HCT116 (cell line): ENCODE measurements at regions not wholly inside any gene's neighbourhood (a gene's known extent, or its start where the extent isn't known, plus 50 kb on each side); places are given as distances from the start of the nearest gene placed in this dataset.

ENCODE experiments used
- ATAC-seq: fragments of 200-7000 bp; cut with Tn5 transposase; 2 replicates; pipeline ENCODE4 v1.9.1; 2020; ENCODE audit warnings: mild to moderate bottlenecking, moderate library complexity
- BruUV-seq: library from RNA; stranded (reverse); fragments of 400-500 nt; replicated peaks from 2 replicates; lab custom pipeline; 2021; lab: Mats Ljungman, UMichigan
- CTCF ChIA-PET: fragments of 300-600 bp; sonication (Branson Sonifier 250); formaldehyde crosslinking; loops from one replicate; lab custom pipeline; 2021; ENCODE audit warnings: antibody characterized with exemption; lab: Charles Lee
- POLR2A ChIA-PET: fragments of 300-600, 350-600 bp; sonication (Branson Sonifier 250); formaldehyde crosslinking; loops from one replicate; lab custom pipeline; 2021; ENCODE audit warnings: antibody characterized with exemption; lab: Charles Lee
- RAD21 ChIA-PET, 2 experiments: fragments of 300-600 bp; sonication (Branson Sonifier 250); formaldehyde crosslinking; loops; one replicate each; lab custom pipeline; 2023; ENCODE audit warnings: low total read pairs in 2 of 2; ENCODE audit not compliant: uncharacterized antibody in 2 of 2, unreplicated experiment in 2 of 2, low non-redundant PET in 1 of 2; lab: Charles Lee
- DNase-seq: peaks from one replicate; pipeline ENCODE4 v3.0.0-alpha.2; 2010; ENCODE audit warnings: low read depth, low spot score
- H2AFZ ChIP-seq: fragments of 200-600 bp; shearing (Covaris generic), sonication (generic); 2 replicates; pipeline ENCODE4 v1.6.1; 2017; ENCODE audit warnings: low read depth, mixed run types, mixed read lengths, antibody characterized with exemption, low read length; ENCODE audit not compliant: poor library complexity, severe bottlenecking
- H3K27ac ChIP-seq: 2 replicates; pipeline ENCODE4 v1.5.1; 2012; ENCODE audit warnings: low read depth, low read length
- H3K27me3 ChIP-seq: fragments of 200-600 bp; sonication (generic); 2 replicates; pipeline ENCODE4 v1.6.1; 2016; ENCODE audit warnings: mixed run types, low read length, mixed read lengths; ENCODE audit not compliant: insufficient read depth
- H3K36me3 ChIP-seq, 2 experiments: fragments of 200-500 bp in 1 of 2; fragments of 200-600 bp in 1 of 2; sonication (Bioruptor generic) in 1 of 2; sonication (generic) in 1 of 2; 2 replicates each; pipeline versions ENCODE4 v1.5.1 to v1.6.1; 2014 to 2016; ENCODE audit warnings: low read length in 2 of 2, inconsistent platforms in 1 of 2, mixed read lengths in 1 of 2, mixed run types in 1 of 2; ENCODE audit not compliant: insufficient read depth in 2 of 2, control insufficient read depth in 1 of 2
- H3K4me1 ChIP-seq, 2 experiments: fragments of 200-600 bp in 1 of 2; sonication (generic) in 1 of 2; 2 replicates each; pipeline versions ENCODE4 v1.5.1 to v1.6.1; 2012 to 2017; ENCODE audit warnings: low read length in 2 of 2, inconsistent platforms in 1 of 2, mild to moderate bottlenecking in 1 of 2, mixed read lengths in 1 of 2, mixed run types in 1 of 2, moderate library complexity in 1 of 2; ENCODE audit not compliant: insufficient read depth in 2 of 2, control insufficient read depth in 1 of 2
- H3K4me2 ChIP-seq: fragments of 200-600 bp; sonication (generic); 2 replicates; pipeline ENCODE4 v1.6.1; 2017; ENCODE audit warnings: mixed run types, low read length, mixed read lengths
- H3K4me3 ChIP-seq, 2 experiments: fragments of 200-600 bp in 1 of 2; sonication (generic) in 1 of 2; replicated peaks in 1 of 2; 2 replicates each; pipeline ENCODE4 v1.5.1; 2011 to 2016; ENCODE audit warnings: low read length in 2 of 2, control low read depth in 1 of 2, low read depth in 1 of 2, mild to moderate bottlenecking in 1 of 2, mixed read lengths in 1 of 2, mixed run types in 1 of 2
- H3K79me2 ChIP-seq: fragments of 200-600 bp; sonication (generic); 2 replicates; pipeline ENCODE4 v1.6.1; 2017; ENCODE audit warnings: mild to moderate bottlenecking, mixed run types, low read length, moderate library complexity, mixed read lengths; ENCODE audit not compliant: insufficient read depth
- H3K9ac ChIP-seq: fragments of 200-600 bp; sonication (generic); 2 replicates; pipeline ENCODE4 v1.6.1; 2016; ENCODE audit warnings: low read length, mixed read lengths
- H3K9me2 ChIP-seq: fragments of 200-600 bp; sonication (generic), shearing (Covaris generic); 2 replicates; pipeline ENCODE4 v1.6.1; 2017; ENCODE audit warnings: mixed run types, mild to moderate bottlenecking, moderate library complexity; ENCODE audit not compliant: insufficient read depth
- H3K9me3 ChIP-seq, 2 experiments: fragments of 200-500 bp in 1 of 2; fragments of 200-600 bp in 1 of 2; sonication (Bioruptor generic) in 1 of 2; sonication (generic) in 1 of 2; 2 replicates each; pipeline ENCODE4 v1.6.1; 2014 to 2017; ENCODE audit warnings: low read length in 2 of 2, mixed read lengths in 2 of 2, inconsistent platforms in 1 of 2, low read depth in 1 of 2, mild to moderate bottlenecking in 1 of 2, mixed run types in 1 of 2, moderate library complexity in 1 of 2; ENCODE audit not compliant: control insufficient read depth in 1 of 2, insufficient read depth in 1 of 2
- H4K20me1 ChIP-seq: fragments of 200-600 bp; sonication (generic), shearing (Covaris generic); 2 replicates; pipeline ENCODE4 v1.6.1; 2017; ENCODE audit warnings: mixed run types, mild to moderate bottlenecking, moderate library complexity; ENCODE audit not compliant: insufficient read depth
- ATF3 ChIP-seq: IDR thresholded peaks from 2 replicates; pipeline ENCODE4 v1.6.1; 2012
- CEBPB ChIP-seq: IDR thresholded peaks from 2 replicates; pipeline ENCODE4 v1.6.1; 2012; ENCODE audit warnings: low read depth
- EGR1 ChIP-seq: IDR thresholded peaks from 2 replicates; pipeline ENCODE4 v1.6.1; 2012; ENCODE audit warnings: low read depth
- ELF1 ChIP-seq: IDR thresholded peaks from 2 replicates; pipeline ENCODE4 v1.6.1; 2012; ENCODE audit warnings: low read depth, borderline replicate concordance
- EZH2 ChIP-seq: fragments of 200-600 bp; sonication (generic); IDR thresholded peaks from 2 replicates; pipeline ENCODE4 v1.6.1; 2017; ENCODE audit warnings: antibody characterized with exemption, mixed run types
- EZH2phosphoT487 ChIP-seq: fragments of 200-600 bp; IDR thresholded peaks from 2 replicates; pipeline ENCODE4 v1.6.1; 2018; ENCODE audit warnings: antibody characterized with exemption, borderline replicate concordance
- FOSL1 ChIP-seq: IDR thresholded peaks from 2 replicates; pipeline ENCODE4 v1.6.1; 2012; ENCODE audit warnings: low read depth
- POLR2A ChIP-seq: IDR thresholded peaks from 2 replicates; pipeline ENCODE4 v1.7.0; 2011; ENCODE audit warnings: borderline replicate concordance; ENCODE audit not compliant: insufficient read depth, insufficient read length; ENCODE audit errors: extremely low read depth
- POLR2AphosphoS5 ChIP-seq: IDR thresholded peaks from 2 replicates; pipeline ENCODE4 v1.6.1; 2011; ENCODE audit warnings: mild to moderate bottlenecking, low read depth, low read length, moderate library complexity
- RAD21 ChIP-seq: IDR thresholded peaks from 2 replicates; pipeline ENCODE4 v1.6.1; 2012; ENCODE audit warnings: low read depth, mild to moderate bottlenecking
- SIN3A ChIP-seq: IDR thresholded peaks from 2 replicates; pipeline ENCODE4 v1.6.1; 2012; ENCODE audit warnings: low read depth
- SRF ChIP-seq: IDR thresholded peaks from 2 replicates; pipeline ENCODE4 v1.6.1; 2012; ENCODE audit warnings: low read depth
- TCF7L2 ChIP-seq: IDR thresholded peaks from 2 replicates; pipeline ENCODE4 v1.7.0; 2011; ENCODE audit warnings: borderline replicate concordance, inconsistent platforms; ENCODE audit not compliant: insufficient read depth, insufficient read length; ENCODE audit errors: extremely low read depth
- ZNF274 ChIP-seq: fragments of 200-500 bp; sonication (Bioruptor generic); IDR thresholded peaks from 2 replicates; pipeline ENCODE4 v1.6.1; 2014; ENCODE audit warnings: mild to moderate bottlenecking, low read depth, low read length, inconsistent platforms
- intact Hi-C: fragments of 100-400 bp; cut with micrococcal nuclease; formaldehyde crosslinking; loops from 2 replicates; pipeline ENCODE4 v1.10.0; 2022
- TF ChIP-seq, protein P1 (sequence below), 3 experiments: fragments of 200-600 bp in 1 of 3; sonication (generic) in 1 of 3; IDR thresholded peaks in 2 of 3; conservative IDR thresholded peaks in 1 of 3; 2 replicates each; pipeline ENCODE4 v1.5.1; 2012 to 2017; ENCODE audit warnings: low read depth in 2 of 3, low read length in 2 of 3, antibody characterized with exemption in 1 of 3, borderline replicate concordance in 1 of 3, control low read depth in 1 of 3, mild to moderate bottlenecking in 1 of 3, mixed read lengths in 1 of 3, mixed run types in 1 of 3, moderate library complexity in 1 of 3; ENCODE audit not compliant: insufficient read depth in 1 of 3
- TF ChIP-seq, protein P2 (sequence below): IDR thresholded peaks from 2 replicates; pipeline ENCODE4 v1.6.1; 2012
- TF ChIP-seq, protein P3 (sequence below): IDR thresholded peaks from 2 replicates; pipeline ENCODE4 v1.6.1; 2011; ENCODE audit warnings: mild to moderate bottlenecking, low read length, moderate library complexity; ENCODE audit not compliant: insufficient replicate concordance; ENCODE audit errors: extremely low read depth

DNA sequence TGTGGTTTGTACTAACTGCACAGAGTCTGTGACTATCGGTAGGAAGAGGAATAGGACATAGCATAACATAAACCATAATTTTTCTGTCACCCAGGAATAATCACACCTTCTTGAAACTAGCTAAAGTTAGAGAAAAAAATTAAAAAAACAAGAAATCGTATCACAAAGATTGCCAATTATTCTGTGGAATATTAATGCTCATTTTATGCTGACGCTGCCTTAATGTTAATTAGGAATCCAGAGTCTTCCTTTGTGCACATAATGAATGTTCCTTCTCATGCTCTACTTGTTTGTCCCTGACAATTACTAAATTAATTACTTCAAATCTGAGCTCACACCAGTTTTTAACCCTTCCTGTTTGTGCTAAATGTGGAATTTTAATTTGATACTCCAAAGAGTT lies 772.7 kb upstream of the EPHA5 start:
- H3K9me2 ChIP-seq: no peaks in the 10 kb centered on the region

More for the DNA sequence above, 772.7 kb upstream of the EPHA5 start:
- Histone ChIP-seq H3K9ac (no peak overlapping the region), H3K27ac (no peak overlapping the region), H4K20me1 (no peaks in the 10 kb centered on the region), H2AFZ (no peak overlapping the region), H3K9me3 (peaks cover 16 to 29% of the 10 kb centered on the region in 2 experiments; a peak in 2 of 4 replicates), H3K4me1 (no peaks in the 10 kb centered on the region), H3K36me3 (no peaks in the 10 kb centered on the region), H3K4me2 (no peak overlapping the region), H3K4me3 (no peak overlapping the region), H3K27me3 (no peaks in the 10 kb centered on the region), H3K79me2 (no peaks in the 10 kb centered on the region)
- no peak for TF ChIP-seq FOSL1
- TF ChIP-seq CEBPB: no peak
- no peak for TF ChIP-seq SRF
- no peak for TF ChIP-seq TCF7L2
- no peak for TF ChIP-seq ZNF274
- TF ChIP-seq, protein P1, sequence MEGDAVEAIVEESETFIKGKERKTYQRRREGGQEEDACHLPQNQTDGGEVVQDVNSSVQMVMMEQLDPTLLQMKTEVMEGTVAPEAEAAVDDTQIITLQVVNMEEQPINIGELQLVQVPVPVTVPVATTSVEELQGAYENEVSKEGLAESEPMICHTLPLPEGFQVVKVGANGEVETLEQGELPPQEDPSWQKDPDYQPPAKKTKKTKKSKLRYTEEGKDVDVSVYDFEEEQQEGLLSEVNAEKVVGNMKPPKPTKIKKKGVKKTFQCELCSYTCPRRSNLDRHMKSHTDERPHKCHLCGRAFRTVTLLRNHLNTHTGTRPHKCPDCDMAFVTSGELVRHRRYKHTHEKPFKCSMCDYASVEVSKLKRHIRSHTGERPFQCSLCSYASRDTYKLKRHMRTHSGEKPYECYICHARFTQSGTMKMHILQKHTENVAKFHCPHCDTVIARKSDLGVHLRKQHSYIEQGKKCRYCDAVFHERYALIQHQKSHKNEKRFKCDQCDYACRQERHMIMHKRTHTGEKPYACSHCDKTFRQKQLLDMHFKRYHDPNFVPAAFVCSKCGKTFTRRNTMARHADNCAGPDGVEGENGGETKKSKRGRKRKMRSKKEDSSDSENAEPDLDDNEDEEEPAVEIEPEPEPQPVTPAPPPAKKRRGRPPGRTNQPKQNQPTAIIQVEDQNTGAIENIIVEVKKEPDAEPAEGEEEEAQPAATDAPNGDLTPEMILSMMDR (IDR thresholded peaks at IDR 0.05 in 2 of 3, conservative IDR thresholded peaks at IDR 0.05 in 1 of 3; ENCODE audit: borderline replicate concordance in 1 of 3, insufficient read depth in 1 of 3, low read depth in 2 of 3, low read length in 2 of 3): no peak
- no peak for TF ChIP-seq ATF3
- TF ChIP-seq SIN3A: no peak
- no peak for TF ChIP-seq ELF1
- TF ChIP-seq RAD21: no peak
- TF ChIP-seq EZH2: no peak
- no peak for TF ChIP-seq POLR2AphosphoS5
- TF ChIP-seq EGR1: no peak
- no peak for TF ChIP-seq POLR2A
- no peak for TF ChIP-seq EZH2phosphoT487
- TF ChIP-seq, protein P2, sequence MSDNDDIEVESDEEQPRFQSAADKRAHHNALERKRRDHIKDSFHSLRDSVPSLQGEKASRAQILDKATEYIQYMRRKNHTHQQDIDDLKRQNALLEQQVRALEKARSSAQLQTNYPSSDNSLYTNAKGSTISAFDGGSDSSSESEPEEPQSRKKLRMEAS: no peak
- TF ChIP-seq, protein P3, sequence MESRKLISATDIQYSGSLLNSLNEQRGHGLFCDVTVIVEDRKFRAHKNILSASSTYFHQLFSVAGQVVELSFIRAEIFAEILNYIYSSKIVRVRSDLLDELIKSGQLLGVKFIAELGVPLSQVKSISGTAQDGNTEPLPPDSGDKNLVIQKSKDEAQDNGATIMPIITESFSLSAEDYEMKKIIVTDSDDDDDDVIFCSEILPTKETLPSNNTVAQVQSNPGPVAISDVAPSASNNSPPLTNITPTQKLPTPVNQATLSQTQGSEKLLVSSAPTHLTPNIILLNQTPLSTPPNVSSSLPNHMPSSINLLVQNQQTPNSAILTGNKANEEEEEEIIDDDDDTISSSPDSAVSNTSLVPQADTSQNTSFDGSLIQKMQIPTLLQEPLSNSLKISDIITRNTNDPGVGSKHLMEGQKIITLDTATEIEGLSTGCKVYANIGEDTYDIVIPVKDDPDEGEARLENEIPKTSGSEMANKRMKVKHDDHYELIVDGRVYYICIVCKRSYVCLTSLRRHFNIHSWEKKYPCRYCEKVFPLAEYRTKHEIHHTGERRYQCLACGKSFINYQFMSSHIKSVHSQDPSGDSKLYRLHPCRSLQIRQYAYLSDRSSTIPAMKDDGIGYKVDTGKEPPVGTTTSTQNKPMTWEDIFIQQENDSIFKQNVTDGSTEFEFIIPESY: no peak
- no TSS peak for BruUV-seq
- no peak for ATAC-seq
- intact Hi-C loops: no loop called here
- no peak for DNase-seq
- ChIA-PET POLR2A (no interaction called here), RAD21 (no interaction called here), CTCF (no interaction called here)
